ENCODE measurements at regions not wholly inside any gene's neighbourhood (a gene's known extent, or its start where the extent isn't known, plus 50 kb on each side); places are given as distances from the start of the nearest gene placed in this dataset.

GRCh38 chr2:169426069-169426663 lies 53.1 kb upstream of the BBS5 start:
- Histone ChIP-seq H3K27ac (no peak overlapping the region), H3K9me3 (no peaks in the 10 kb centered on the region), H3K4me1 (no peaks in the 10 kb centered on the region), H3K27me3 (no peaks in the 10 kb centered on the region), H3K4me3 (replicated peaks in 1 of 3) (no peak overlapping the region), H3K36me3 (no peaks in the 10 kb centered on the region)
- intact Hi-C loops (cut with DNase I): no loop called here
- TF ChIP-seq POLR2A (IDR thresholded peaks at IDR 0.05) (no peak), CTCF (IDR thresholded peaks at IDR 0.05) (no peak)
- 54 to 61% methylated on average over 17 of the region's 17 CpGs for WGBS, 2 donors
- peak; percentile 59 to 72 for DNase-seq

GRCh38 chr2:169422120-169422519 lies 57.2 kb upstream of the BBS5 start:
- no peak overlapping the region for H3K4me3 ChIP-seq (replicated peaks in 1 of 3)
- 31 to 43% methylated on average over 4 of the region's 4 CpGs for WGBS, 2 donors
- no peaks in the 10 kb centered on the region for H3K4me1 ChIP-seq
- peak; percentile 33 to 61 for DNase-seq
- no peak for TF ChIP-seq CTCF (IDR thresholded peaks at IDR 0.05)
- TF ChIP-seq POLR2A (IDR thresholded peaks at IDR 0.05): no peak
- H3K27me3 ChIP-seq: no peaks in the 10 kb centered on the region
- H3K27ac ChIP-seq: no peak overlapping the region
- no peaks in the 10 kb centered on the region for H3K9me3 ChIP-seq
- intact Hi-C loops (cut with DNase I): no loop called here
- H3K36me3 ChIP-seq: no peaks in the 10 kb centered on the region

- intact Hi-C loops (cut with DNase I): no loop called here
- Histone ChIP-seq H3K36me3 (no peaks in the 10 kb centered on the region), H3K27me3 (no peaks in the 10 kb centered on the region), H3K4me3 (replicated peaks in 1 of 3) (no peak overlapping the region), H3K27ac (no peak overlapping the region), H3K4me1 (no peaks in the 10 kb centered on the region), H3K9me3 (no peaks in the 10 kb centered on the region)
- 42 to 58% methylated on average over 5 of the region's 5 CpGs for WGBS, 2 donors
- DNase-seq: no peak
- TF ChIP-seq POLR2A (IDR thresholded peaks at IDR 0.05) (no peak), CTCF (IDR thresholded peaks at IDR 0.05) (no peak)
Observed at GRCh38 chr2:169415233-169415748, 53.0 kb upstream of the LRP2 start.
